ENCODE measurements at regions not wholly inside any gene's neighbourhood (a gene's known extent, or its start where the extent isn't known, plus 50 kb on each side); places are given as distances from the start of the nearest gene placed in this dataset.

DNA sequence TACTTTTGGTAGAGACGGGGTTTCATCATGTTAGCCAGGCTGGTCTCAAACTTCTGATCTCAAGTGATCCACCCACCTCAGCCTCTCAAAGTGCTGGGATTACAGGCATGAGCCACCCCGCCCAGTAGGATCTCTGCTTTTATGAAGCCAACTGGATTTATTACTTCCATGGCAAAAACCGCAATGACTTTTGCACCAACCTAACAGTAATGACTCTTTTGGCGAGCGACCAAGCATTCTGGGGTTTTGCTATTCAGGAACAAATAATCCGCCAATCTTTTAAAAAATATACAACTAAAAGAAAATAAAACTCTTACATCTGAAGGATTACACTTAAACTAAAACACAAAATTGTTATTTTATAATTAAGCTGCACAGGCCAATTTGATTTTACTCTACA lies 260.6 kb downstream of the ZEB2 start:
- no peak for TF ChIP-seq POLR2A (IDR thresholded peaks at IDR 0.05)
- TF ChIP-seq, protein P1, sequence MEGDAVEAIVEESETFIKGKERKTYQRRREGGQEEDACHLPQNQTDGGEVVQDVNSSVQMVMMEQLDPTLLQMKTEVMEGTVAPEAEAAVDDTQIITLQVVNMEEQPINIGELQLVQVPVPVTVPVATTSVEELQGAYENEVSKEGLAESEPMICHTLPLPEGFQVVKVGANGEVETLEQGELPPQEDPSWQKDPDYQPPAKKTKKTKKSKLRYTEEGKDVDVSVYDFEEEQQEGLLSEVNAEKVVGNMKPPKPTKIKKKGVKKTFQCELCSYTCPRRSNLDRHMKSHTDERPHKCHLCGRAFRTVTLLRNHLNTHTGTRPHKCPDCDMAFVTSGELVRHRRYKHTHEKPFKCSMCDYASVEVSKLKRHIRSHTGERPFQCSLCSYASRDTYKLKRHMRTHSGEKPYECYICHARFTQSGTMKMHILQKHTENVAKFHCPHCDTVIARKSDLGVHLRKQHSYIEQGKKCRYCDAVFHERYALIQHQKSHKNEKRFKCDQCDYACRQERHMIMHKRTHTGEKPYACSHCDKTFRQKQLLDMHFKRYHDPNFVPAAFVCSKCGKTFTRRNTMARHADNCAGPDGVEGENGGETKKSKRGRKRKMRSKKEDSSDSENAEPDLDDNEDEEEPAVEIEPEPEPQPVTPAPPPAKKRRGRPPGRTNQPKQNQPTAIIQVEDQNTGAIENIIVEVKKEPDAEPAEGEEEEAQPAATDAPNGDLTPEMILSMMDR (IDR thresholded peaks at IDR 0.05) = no peak
